ENCODE measurements at regions not wholly inside any gene's neighbourhood (a gene's known extent, or its start where the extent isn't known, plus 50 kb on each side); places are given as distances from the start of the nearest gene placed in this dataset.

DNA sequence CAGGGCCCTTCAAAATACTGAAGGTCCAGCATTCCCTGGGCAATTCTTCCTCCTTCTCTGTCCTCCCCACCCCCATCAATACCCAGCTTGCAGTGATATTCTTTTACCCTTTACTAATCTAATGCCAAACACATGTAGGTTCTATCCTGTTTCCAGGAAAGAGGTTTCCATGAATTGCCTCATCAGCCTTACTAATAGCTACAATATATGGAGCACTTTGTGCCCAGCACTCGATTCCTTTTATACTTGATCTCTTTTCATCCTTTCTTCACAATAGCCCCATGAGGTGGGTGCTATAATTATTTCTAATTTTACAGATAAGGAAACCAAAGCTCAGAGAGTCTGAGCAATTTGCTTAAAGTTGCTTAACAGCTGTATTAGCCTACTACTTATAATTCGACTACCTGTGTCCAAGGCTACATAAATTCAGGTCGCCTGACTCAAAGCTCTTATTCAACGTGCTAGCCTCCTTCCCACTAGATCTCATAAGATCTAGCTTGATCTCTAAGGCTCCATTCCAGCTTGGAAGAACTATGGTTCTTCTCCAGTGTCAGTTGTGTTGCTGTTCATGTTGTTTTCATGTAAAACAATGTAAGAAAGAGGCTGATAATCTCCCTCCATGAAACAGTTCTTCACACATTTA lies 229.6 kb upstream of the PGRMC2 start (continued):
- no peak for TF ChIP-seq TEAD4 (CRISPR knock-in tag; IDR thresholded peaks at IDR 0.05)

DNA sequence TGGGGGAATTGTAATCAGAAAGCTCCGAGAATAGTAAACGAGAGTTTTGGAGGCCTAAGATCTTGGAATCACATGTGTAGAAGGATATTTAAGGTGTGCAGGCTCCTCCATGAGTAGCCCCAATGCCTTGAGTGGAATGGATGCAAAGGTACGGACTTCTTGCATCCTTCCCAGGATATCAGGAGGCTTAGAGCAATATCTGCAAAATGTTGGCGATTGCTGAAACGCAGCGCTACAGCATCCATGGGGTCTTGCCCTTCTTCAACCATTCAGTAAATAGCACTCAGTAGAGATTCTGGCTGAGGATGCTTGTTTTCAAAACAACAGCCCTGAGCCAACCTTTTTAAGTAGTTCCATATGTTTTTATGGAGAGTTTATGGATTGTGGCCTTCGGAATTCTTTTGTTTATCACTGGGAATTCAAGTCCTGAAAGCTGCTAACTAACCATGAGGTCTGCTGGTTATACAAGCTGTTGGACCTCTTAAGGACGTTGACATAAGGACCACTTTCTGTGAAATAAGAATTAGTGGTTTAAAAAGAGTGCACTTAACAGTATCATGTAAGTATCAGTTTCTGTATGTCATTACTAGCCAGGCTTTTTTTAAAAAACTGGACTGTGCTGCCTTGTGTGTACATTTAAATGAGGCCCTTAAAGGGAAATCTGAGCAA lies 228.8 kb upstream of the PGRMC2 start:
- no peak overlapping the region for H3K27ac Mint-ChIP-seq
- CTCF ChIA-PET: interaction anchor here (1.2 kb wide), 1 partner anchor 62 kb away, joined by 3 read pairs; no protein-coding TSS in a partner anchor
- POLR2A ChIA-PET: no interaction called here
- no peaks in the 10 kb centered on the region; the same call in 1 of the 2 replicates for H3K36me3 Mint-ChIP-seq
- H3K4me1 Mint-ChIP-seq: peaks cover 40% of the 10 kb centered on the region
- no peak overlapping the region for H3K4me3 Mint-ChIP-seq
- TF ChIP-seq RELA (CRISPR knock-in tag; IDR thresholded peaks at IDR 0.05; ENCODE audit: borderline replicate concordance) (no peak), ZNF317 (CRISPR knock-in tag; IDR thresholded peaks at IDR 0.05; ENCODE audit: borderline replicate concordance, low read depth) (no peak), MYBL2 (CRISPR knock-in tag; IDR thresholded peaks at IDR 0.05) (no peak), MXD4 (CRISPR knock-in tag; IDR thresholded peaks at IDR 0.05; ENCODE audit: borderline replicate concordance) (no peak), ATF1 (CRISPR knock-in tag; IDR thresholded peaks at IDR 0.05) (no peak), NFE2L1 (CRISPR knock-in tag; IDR thresholded peaks at IDR 0.05) (no peak), FOXJ3 (CRISPR knock-in tag; IDR thresholded peaks at IDR 0.05; ENCODE audit: borderline replicate concordance) (no peak)
- TF ChIP-seq, protein P1, sequence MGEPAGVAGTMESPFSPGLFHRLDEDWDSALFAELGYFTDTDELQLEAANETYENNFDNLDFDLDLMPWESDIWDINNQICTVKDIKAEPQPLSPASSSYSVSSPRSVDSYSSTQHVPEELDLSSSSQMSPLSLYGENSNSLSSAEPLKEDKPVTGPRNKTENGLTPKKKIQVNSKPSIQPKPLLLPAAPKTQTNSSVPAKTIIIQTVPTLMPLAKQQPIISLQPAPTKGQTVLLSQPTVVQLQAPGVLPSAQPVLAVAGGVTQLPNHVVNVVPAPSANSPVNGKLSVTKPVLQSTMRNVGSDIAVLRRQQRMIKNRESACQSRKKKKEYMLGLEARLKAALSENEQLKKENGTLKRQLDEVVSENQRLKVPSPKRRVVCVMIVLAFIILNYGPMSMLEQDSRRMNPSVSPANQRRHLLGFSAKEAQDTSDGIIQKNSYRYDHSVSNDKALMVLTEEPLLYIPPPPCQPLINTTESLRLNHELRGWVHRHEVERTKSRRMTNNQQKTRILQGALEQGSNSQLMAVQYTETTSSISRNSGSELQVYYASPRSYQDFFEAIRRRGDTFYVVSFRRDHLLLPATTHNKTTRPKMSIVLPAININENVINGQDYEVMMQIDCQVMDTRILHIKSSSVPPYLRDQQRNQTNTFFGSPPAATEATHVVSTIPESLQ (CRISPR knock-in tag; IDR thresholded peaks at IDR 0.05): no peak
- TF ChIP-seq, protein P2, sequence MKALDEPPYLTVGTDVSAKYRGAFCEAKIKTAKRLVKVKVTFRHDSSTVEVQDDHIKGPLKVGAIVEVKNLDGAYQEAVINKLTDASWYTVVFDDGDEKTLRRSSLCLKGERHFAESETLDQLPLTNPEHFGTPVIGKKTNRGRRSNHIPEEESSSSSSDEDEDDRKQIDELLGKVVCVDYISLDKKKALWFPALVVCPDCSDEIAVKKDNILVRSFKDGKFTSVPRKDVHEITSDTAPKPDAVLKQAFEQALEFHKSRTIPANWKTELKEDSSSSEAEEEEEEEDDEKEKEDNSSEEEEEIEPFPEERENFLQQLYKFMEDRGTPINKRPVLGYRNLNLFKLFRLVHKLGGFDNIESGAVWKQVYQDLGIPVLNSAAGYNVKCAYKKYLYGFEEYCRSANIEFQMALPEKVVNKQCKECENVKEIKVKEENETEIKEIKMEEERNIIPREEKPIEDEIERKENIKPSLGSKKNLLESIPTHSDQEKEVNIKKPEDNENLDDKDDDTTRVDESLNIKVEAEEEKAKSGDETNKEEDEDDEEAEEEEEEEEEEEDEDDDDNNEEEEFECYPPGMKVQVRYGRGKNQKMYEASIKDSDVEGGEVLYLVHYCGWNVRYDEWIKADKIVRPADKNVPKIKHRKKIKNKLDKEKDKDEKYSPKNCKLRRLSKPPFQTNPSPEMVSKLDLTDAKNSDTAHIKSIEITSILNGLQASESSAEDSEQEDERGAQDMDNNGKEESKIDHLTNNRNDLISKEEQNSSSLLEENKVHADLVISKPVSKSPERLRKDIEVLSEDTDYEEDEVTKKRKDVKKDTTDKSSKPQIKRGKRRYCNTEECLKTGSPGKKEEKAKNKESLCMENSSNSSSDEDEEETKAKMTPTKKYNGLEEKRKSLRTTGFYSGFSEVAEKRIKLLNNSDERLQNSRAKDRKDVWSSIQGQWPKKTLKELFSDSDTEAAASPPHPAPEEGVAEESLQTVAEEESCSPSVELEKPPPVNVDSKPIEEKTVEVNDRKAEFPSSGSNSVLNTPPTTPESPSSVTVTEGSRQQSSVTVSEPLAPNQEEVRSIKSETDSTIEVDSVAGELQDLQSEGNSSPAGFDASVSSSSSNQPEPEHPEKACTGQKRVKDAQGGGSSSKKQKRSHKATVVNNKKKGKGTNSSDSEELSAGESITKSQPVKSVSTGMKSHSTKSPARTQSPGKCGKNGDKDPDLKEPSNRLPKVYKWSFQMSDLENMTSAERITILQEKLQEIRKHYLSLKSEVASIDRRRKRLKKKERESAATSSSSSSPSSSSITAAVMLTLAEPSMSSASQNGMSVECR (CRISPR knock-in tag; IDR thresholded peaks at IDR 0.05; ENCODE audit: borderline replicate concordance): no peak
- TF ChIP-seq, protein P3, sequence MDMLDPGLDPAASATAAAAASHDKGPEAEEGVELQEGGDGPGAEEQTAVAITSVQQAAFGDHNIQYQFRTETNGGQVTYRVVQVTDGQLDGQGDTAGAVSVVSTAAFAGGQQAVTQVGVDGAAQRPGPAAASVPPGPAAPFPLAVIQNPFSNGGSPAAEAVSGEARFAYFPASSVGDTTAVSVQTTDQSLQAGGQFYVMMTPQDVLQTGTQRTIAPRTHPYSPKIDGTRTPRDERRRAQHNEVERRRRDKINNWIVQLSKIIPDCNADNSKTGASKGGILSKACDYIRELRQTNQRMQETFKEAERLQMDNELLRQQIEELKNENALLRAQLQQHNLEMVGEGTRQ (CRISPR knock-in tag; IDR thresholded peaks at IDR 0.05): no peak
- TF ChIP-seq, protein P4, sequence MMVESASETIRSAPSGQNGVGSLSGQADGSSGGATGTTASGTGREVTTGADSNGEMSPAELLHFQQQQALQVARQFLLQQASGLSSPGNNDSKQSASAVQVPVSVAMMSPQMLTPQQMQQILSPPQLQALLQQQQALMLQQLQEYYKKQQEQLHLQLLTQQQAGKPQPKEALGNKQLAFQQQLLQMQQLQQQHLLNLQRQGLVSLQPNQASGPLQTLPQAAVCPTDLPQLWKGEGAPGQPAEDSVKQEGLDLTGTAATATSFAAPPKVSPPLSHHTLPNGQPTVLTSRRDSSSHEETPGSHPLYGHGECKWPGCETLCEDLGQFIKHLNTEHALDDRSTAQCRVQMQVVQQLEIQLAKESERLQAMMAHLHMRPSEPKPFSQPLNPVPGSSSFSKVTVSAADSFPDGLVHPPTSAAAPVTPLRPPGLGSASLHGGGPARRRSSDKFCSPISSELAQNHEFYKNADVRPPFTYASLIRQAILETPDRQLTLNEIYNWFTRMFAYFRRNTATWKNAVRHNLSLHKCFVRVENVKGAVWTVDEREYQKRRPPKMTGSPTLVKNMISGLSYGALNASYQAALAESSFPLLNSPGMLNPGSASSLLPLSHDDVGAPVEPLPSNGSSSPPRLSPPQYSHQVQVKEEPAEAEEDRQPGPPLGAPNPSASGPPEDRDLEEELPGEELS (CRISPR knock-in tag; IDR thresholded peaks at IDR 0.05): no peak
- TF ChIP-seq, protein P5, sequence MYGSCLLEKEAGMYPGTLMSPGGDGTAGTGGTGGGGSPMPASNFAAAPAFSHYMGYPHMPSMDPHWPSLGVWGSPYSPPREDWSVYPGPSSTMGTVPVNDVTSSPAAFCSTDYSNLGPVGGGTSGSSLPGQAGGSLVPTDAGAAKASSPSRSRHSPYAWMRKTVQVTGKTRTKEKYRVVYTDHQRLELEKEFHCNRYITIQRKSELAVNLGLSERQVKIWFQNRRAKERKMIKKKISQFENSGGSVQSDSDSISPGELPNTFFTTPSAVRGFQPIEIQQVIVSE (CRISPR knock-in tag; IDR thresholded peaks at IDR 0.05; ENCODE audit: borderline replicate concordance): no peak
- H3K27me3 Mint-ChIP-seq (ENCODE audit: low read depth): no peaks in the 10 kb centered on the region
- ATAC-seq (no peak), DNase-seq (ENCODE audit: low spot score) (no peak)
- H3K9me3 Mint-ChIP-seq: peaks cover 17% of the 10 kb centered on the region
